ENCODE measurements at regions not wholly inside any gene's neighbourhood (a gene's known extent, or its start where the extent isn't known, plus 50 kb on each side); places are given as distances from the start of the nearest gene placed in this dataset.

DNA sequence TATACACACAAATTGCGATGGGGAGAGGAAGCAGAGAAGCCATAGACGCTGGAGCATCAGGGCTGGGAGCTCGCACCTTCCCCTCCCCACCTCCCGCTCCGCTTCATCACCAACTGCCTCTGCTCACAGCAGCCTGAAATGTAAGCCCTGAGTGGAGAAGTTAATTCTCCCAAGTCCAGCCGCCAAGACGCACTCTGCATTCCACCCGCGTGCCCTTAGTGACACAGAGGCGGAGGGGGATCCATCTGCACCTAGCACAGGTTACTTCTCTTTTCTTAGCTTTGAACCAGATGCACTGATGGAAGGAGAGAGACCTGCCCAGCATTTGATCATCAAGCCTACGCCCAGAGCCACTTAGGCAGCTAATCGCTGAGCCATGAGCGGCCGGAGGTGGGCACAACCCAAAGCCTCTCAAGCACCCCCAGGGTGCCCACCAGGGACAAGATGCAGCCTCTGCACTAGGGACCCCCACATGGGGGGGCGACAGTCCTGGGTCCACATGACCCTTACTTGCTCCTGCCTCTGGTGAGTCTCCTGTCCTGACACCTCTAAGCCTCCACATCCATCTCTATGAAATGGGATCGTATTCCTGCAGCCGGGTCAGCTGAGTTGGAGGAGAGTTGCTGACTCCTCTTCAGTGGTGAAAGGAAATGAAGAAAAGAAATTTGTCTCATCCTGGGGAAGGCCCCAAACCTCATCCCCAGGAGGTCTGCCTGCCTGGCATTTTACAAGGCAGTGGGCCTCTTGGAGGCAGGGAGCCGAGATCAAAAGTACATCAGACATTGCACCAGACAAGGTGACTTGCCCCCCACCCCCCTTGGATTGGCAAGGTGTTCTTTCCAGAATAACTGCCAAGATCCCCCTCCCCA is 316.2 kb downstream of the MATN1 start:
- TF ChIP-seq POLR2AphosphoS5 (IDR thresholded peaks at IDR 0.05; ENCODE audit: low read depth, low read length) (no peak), POLR2A (IDR thresholded peaks at IDR 0.05; ENCODE audit: low read depth, low read length) (no peak), SPI1 (IDR thresholded peaks at IDR 0.05; ENCODE audit: low read depth, low read length) (no peak), PAX5 (IDR thresholded peaks at IDR 0.05; ENCODE audit: insufficient read depth, low read length, severe bottlenecking) (no peak), TAF1 (IDR thresholded peaks at IDR 0.05; ENCODE audit: low read depth, low read length) (no peak)
